Thymus (tissue), 11 donors: ENCODE measurements at regions not wholly inside any gene's neighbourhood (a gene's known extent, or its start where the extent isn't known, plus 50 kb on each side); places are given as distances from the start of the nearest gene placed in this dataset.
A peak's percentile ranks its signal among the peaks of the same experiment; 100 is the strongest.
"Not testable (repeated sequence)": the region's sequence is repeated elsewhere in the genome, so short reads cannot be mapped to it uniquely, and the experiment has no call there.

Source experiments
- DNase-seq, 9 donors: peaks; one replicate each; pipeline ENCODE4 v3.0.0-alpha.2; 2013; ENCODE audit warnings: low spot score in 9 of 9, low read depth in 6 of 9, missing footprints in 1 of 9
- H3K27ac ChIP-seq, 2 donors: one replicate each; pipeline ENCODE4 v1.5.1; 2013; ENCODE audit warnings: control low read depth in 1 of 2, low read depth in 1 of 2, low read length in 1 of 2, mild to moderate bottlenecking in 1 of 2, moderate library complexity in 1 of 2
- H3K27me3 ChIP-seq, 2 donors: one replicate each; pipeline ENCODE4 v1.5.1; 2013; ENCODE audit warnings: low read length in 1 of 2; ENCODE audit not compliant: control insufficient read depth in 2 of 2, insufficient read depth in 1 of 2
- H3K36me3 ChIP-seq, 2 donors: one replicate each; pipeline ENCODE4 v1.5.1; 2013; ENCODE audit warnings: low read length in 1 of 2, mild to moderate bottlenecking in 1 of 2, moderate library complexity in 1 of 2; ENCODE audit not compliant: control insufficient read depth in 2 of 2, insufficient read depth in 2 of 2
- H3K4me1 ChIP-seq, 2 donors: one replicate each; pipeline ENCODE4 v1.5.1; 2013; ENCODE audit warnings: low read length in 2 of 2; ENCODE audit not compliant: control insufficient read depth in 2 of 2, insufficient read depth in 2 of 2
- H3K4me3 ChIP-seq, 2 donors: one replicate each; pipeline ENCODE4 v1.5.1; 2013; ENCODE audit warnings: low read length in 2 of 2, control low read depth in 1 of 2, mild to moderate bottlenecking in 1 of 2
- H3K9me3 ChIP-seq, 2 donors: one replicate each; pipeline ENCODE4 v1.5.1; 2013; ENCODE audit warnings: low read length in 1 of 2, mild to moderate bottlenecking in 1 of 2; ENCODE audit not compliant: control insufficient read depth in 2 of 2, insufficient read depth in 1 of 2
- WGBS: extraction: QIAGEN DNeasy Blood & Tissue Kit; methylation state at CpG from one replicate; pipeline ENCODE4 v1.1.7; 2013; 5-methylcytosine and 5-hydroxymethylcytosine counted together
- donor health status: healthy.

DNA sequence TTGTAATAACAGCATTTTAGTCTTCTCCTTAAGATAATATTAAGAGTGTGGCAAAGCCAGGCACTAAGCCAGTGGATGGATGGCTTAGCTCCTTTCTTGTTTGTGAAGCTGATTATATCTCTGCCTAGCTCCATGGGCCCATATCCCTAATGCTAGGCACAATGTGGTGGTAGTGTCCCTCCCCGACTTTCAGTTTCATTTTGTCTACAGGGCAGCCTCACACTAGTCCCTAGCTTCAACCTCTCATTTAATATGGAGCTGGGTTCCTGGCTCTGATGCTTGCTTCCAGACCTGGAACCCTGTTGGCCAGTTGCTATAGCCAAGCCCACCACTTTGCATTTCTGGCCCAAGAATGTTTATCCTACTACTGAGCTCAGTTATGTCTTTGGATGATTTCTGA, 437.0 kb upstream of the MEIS1 start:
- WGBS: 0% methylated on average over 1 of the region's 1 CpG
- no peaks in the 10 kb centered on the region for H3K9me3 ChIP-seq
- no peaks in the 10 kb centered on the region for H3K27me3 ChIP-seq
- H3K36me3 ChIP-seq: no peaks in the 10 kb centered on the region
- DNase-seq: no peak
- no peaks in the 10 kb centered on the region for H3K4me1 ChIP-seq
- H3K4me3 ChIP-seq: no peak overlapping the region
- H3K27ac ChIP-seq: no peak overlapping the region

DNA sequence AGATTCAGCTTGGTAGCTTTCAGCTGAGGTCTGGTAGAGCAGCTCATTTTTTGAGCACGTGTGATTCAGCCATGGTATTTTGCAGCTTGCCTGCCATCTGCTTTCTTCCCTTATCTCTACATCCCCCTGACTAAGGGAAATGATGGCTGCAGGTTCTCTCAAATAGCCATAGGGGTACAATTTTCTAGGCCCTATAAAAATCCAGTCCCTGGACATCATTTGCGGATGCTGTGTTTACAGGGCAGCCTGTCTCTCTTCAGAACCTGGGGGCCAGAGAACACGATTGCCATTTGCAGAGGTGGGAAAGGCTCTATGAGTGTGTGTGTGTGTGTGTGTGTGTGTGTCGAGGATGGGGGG, 442.7 kb upstream of the MEIS1 start:
- no peaks in the 10 kb centered on the region for H3K36me3 ChIP-seq
- no peaks in the 10 kb centered on the region for H3K4me1 ChIP-seq
- DNase-seq: no peak
- 86% methylated on average over 4 of the region's 4 CpGs for WGBS
- H3K27me3 ChIP-seq: no peaks in the 10 kb centered on the region
- H3K27ac ChIP-seq: no peak overlapping the region
- H3K9me3 ChIP-seq: no peaks in the 10 kb centered on the region
- H3K4me3 ChIP-seq: no peak overlapping the region

DNA sequence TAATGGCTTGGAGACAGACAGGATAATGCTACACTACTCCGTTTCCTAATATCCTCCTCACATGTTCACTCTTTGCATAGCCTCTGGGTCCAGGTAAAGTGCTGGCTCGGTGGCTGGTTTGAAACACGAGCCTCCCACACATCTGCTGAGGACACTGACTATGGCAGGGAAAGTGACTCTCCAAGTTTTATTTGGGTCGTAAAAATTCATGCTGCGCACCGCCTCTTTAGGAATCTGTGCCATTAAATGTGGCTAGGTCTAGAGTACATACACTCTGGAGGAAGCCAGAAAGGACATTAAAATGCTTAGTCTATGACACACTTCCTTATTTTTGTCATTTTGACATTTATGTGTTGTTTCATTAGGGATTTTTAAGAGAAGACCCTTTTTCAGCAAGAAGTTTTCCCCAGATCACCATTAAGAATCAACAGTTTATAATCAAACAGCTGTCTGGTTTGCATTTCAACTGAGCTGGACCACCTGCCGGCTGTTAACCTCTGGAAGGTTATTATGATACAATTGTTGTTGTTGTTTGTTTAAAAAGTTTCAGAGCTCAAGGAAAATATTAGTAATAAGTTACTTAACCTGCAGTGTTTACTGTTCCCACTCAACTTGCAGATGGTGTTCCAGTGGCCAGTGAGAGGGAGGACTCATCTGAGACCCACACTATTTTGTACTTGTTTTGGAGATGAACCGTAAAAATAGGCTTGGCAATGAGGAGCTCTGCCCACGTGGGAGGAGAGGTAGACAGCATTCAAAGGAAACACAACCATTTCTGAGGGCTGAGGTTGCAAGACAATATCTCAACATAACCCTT, 443.3 kb upstream of the MEIS1 start:
- Histone ChIP-seq H3K4me1 (no peaks in the 10 kb centered on the region), H3K27me3 (no peaks in the 10 kb centered on the region), H3K9me3 (no peaks in the 10 kb centered on the region), H3K27ac (no peak overlapping the region), H3K4me3 (no peak overlapping the region), H3K36me3 (no peaks in the 10 kb centered on the region)
- peak in 1 of 9 donors; percentile 15 for DNase-seq
- 84% methylated on average over 9 of the region's 9 CpGs for WGBS

DNA sequence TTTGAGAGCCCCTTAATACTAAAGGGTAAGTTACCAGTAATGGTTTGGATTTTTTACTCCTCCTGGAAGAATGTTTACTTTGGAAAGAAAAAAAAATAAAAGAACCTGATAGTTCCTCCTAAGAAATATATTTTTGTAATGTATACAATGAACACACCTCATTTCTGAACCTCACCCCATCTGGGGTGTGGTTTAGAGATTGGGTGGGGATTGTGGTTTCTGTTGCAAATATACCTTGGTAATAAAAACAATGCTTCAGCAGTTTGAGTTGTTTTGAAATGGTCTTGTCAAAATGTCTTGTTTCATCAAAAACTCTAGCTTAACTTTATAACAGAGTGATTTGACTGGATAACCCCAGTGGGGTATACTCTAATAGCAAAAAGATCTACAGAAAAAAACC, 448.9 kb upstream of the MEIS1 start:
- Histone ChIP-seq H3K36me3 (no peaks in the 10 kb centered on the region), H3K27me3 (no peaks in the 10 kb centered on the region), H3K27ac (no peak overlapping the region), H3K9me3 (no peaks in the 10 kb centered on the region), H3K4me1 (no peaks in the 10 kb centered on the region), H3K4me3 (no peak overlapping the region)
- DNase-seq: no peak

DNA sequence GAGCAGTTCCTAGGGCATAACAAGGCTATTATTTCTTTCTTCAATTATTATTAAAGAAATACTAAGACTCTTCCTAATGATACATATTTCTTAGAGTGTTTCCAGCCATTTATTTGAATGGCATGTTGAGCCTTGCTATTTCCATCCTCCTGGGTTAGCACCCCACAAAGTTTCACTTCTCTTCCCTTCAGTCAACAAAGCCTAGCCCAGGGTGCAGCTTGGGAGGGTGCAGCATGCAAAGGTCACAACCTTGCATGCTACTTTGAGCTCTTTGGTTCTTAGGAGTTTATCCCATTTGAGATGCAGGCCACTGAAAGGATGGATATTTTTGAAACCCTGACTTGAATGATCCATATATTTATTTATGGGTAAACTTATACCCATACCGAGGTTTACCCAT, 454.4 kb upstream of the MEIS1 start:
- H3K27ac ChIP-seq: no peak overlapping the region
- H3K4me1 ChIP-seq: no peaks in the 10 kb centered on the region
- no peak for DNase-seq
- H3K36me3 ChIP-seq: no peaks in the 10 kb centered on the region
- 90% methylated on average over 1 of the region's 1 CpG for WGBS
- H3K4me3 ChIP-seq: no peak overlapping the region
- no peaks in the 10 kb centered on the region for H3K9me3 ChIP-seq
- no peaks in the 10 kb centered on the region for H3K27me3 ChIP-seq

DNA sequence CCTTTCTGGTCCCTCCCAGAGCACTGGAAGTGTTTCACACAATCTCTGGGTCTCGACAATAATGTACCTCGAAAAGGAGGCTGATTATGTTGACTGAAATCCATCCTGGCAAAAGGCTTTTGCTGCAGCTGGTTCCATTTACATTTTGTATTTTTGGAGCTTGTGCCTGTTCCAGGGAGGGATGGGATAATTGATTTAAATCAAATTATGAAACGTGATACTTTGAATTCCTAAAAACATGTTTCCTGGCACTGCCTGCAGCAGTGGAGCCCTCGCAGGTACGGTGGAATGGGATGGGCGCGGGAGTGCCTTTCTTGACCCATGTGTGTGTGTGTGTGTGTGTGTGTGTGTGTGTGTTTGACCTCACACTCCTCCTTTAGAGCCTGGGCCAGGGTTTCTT, 455.5 kb upstream of the MEIS1 start:
- Histone ChIP-seq H3K4me1 (no peaks in the 10 kb centered on the region), H3K27me3 (no peaks in the 10 kb centered on the region), H3K27ac (no peak overlapping the region), H3K4me3 (no peak overlapping the region), H3K36me3 (no peaks in the 10 kb centered on the region), H3K9me3 (no peaks in the 10 kb centered on the region)
- 94% methylated on average over 7 of the region's 7 CpGs for WGBS
- no peak for DNase-seq

DNA sequence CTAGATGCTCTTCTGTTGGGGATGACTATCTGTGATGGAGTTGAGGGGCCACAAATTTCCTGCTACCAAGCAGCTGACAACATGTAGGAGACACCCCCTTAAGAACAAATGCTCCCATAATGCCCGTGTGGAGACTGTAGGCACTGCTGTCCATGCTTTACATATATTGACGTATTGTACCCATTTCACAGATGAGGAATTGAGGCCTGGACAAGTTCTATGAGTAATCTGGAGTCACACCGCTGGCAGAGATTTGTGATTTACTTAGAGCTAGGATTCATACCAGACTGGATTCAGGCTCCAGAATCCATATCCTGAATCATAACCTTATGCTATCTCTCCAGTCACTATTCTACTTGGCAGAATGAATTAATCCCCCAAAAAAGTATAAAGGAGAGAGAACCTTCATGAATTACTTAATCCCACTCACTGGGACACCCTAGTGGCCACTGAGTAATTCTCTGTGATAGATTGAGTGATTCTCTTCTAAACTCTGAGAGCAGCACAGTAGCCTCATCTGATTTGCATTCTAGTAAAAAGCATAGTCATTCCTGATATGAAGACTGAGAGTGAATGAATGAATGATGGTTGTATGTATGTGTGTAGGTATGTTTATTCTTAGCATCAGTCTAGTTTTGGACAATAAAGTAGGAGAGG, 460.7 kb upstream of the MEIS1 start:
- Histone ChIP-seq H3K4me1 (no peaks in the 10 kb centered on the region), H3K36me3 (no peaks in the 10 kb centered on the region), H3K27ac (no peak overlapping the region), H3K27me3 (no peaks in the 10 kb centered on the region), H3K4me3 (no peak overlapping the region), H3K9me3 (no peaks in the 10 kb centered on the region)
- DNase-seq: no peak
- 91% methylated on average over 3 of the region's 3 CpGs for WGBS

DNA sequence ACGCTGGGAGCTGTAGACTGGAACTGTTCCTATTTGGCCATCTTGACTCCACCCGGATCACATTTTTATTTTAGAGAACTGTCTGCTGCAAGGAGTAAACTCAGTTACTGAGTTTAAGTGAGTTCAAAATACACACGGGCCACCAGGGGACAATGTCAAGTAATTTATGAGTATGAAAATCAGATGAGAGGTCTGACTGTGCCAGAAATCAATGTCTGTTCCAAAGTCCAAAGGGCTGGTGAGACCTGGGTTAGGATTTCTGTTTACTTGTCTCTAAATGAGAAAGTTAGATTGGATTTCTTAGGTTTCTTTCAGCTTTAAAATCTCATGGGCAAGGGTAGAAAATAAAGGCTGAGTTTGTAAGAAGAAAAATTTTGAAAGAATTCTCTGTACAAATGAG, 465.8 kb upstream of the MEIS1 start:
- Histone ChIP-seq H3K27me3 (no peaks in the 10 kb centered on the region), H3K27ac (no peak overlapping the region), H3K36me3 (no peaks in the 10 kb centered on the region), H3K4me1 (no peaks in the 10 kb centered on the region), H3K9me3 (no peaks in the 10 kb centered on the region), H3K4me3 (no peak overlapping the region)
- no peak for DNase-seq
- WGBS: 62% methylated on average over 3 of the region's 3 CpGs

DNA sequence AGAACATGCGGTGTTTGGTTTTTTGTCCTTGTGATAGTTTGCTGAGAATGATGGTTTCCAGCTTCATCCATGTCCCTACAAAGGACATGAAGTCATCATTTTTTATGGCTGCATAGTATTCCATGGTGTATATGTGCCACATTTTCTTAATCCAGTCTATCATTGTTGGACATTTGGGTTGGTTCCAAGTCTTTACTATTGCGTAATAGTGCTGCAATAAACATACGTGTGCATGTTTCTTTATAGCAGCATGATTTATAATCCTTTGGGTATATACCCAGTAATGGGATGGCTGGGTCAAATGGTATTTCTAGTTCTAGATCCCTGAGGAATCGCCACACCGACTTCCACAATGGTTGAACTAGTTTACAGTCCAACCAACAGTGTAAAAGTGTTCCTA, 471.6 kb upstream of the MEIS1 start:
- not testable (repeated sequence) for H3K4me1 ChIP-seq, H3K4me3 ChIP-seq, H3K27me3 ChIP-seq, H3K27ac ChIP-seq, H3K9me3 ChIP-seq, DNase-seq, H3K36me3 ChIP-seq
- WGBS: no CpG with 5 or more reads among the region's 5 CpGs
